ENCODE measurements at regions not wholly inside any gene's neighbourhood (a gene's known extent, or its start where the extent isn't known, plus 50 kb on each side); places are given as distances from the start of the nearest gene placed in this dataset.
"Not testable (repeated sequence)": the region's sequence is repeated elsewhere in the genome, so short reads cannot be mapped to it uniquely, and the experiment has no call there.

DNA sequence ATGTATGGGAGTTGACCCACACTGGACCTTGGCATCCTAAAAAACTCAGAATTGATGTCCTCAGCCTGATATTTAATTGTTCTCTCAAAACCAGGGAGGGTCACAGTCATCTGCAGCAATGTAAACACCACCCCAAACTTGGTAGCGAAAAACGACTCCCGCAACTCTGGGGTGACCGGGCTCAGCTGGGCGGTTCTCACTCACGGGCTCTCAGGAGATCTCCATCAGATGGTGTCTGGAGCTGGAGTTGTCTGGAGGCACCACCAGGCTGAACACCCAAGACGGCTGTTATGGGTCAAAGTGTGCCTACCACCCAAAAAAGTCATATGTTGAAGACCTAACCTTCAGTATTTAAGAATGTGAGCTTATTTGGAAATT lies 50.9 kb upstream of the NXT1 start:
- FAIRE-seq: no peak

DNA sequence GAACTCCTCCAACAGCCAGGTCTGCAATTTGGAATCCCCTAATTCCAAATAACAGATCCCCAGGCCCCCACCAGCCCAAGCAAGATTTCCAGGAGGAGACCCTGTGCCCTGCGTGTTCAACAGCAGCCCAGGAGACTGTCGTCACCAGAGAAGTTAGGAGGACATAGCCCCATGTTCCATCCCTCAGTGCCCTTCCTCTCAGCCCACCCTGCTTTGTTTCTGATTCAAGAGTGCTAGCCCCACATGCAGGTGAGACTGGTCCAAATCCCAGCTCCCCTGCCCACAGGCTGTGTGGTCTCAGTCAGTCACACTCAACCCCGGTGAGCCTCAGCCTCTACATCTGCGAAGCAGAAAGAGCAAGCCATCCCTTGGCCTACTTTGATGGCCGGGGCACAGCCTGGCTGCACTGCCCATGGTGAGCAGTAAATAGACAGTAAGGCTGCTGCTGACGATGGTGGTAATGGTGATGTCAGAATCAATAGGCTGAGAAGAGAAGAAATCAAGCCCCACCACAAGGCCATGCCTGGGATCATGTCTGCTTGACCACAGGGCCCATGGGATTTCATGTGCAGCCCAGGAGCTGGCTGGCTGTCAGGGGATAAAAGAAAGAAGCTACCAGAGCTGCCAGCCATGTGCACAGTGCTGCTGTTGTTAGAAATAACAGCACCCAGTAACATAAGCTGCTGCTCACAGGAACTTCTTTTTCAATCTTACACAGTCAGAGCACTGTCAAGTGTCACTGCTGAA lies 51.5 kb upstream of the NXT1 start:
- FAIRE-seq: no peak

DNA sequence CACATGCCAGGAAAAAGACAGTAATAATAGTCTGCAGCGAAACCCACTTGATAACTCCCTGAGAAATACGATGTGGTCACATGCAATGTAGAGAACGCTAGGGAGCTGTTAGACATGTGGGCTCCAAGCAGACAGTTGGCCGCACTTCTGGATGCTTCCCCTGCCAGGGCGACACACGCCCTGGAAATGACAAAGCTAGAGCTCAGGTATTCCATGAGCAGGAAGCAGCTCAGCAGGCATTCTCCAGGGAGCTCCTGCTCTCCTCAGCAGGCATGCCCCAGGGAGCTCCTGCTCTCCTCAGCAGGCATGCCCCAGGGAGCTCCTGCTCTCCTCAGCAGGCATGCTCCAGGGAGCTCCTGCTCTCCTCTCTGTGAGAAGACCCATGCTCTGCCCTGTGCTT lies 52.4 kb upstream of the NXT1 start:
- no peak for FAIRE-seq

DNA sequence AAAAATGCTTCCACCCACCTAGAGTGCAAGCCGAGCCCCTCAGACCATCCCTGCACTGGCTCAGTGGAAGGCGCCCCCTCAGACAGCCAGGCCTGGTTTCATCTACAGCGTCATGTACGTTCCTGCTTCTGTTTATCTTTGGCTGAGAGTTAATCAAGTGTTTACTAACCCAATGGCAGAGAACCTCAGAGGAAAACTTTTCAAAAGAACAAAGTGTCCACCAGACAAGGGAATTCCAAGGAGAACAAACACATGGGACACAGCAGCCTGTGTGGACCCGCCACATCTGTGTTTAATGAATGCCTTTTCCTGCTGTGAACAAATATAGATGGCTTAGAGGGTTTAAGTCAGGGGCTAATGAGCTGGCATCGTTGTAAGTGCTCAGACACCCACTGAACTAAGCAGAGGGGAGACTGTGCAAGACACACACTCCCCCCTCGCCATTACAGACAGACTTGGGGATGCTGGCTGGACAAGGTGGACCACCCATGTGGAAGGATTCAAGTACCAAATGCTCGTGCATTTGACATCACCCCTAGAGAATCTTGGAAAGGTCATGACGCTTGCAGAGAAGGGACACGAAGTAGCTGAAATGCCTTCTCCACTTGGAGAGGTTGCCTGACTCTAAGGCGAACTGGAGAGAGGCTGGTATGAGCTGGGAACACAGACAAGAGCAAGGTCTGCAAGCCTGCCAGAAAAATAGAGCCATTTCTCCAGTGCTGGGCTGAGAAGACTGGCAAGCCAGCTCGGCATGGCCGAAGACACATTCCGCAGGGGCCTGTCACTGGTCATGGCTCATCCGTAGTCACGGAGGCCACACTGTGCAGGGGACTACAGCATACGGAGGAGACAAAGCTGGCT lies 53.5 kb upstream of the NXT1 start:
- FAIRE-seq: no peak

DNA sequence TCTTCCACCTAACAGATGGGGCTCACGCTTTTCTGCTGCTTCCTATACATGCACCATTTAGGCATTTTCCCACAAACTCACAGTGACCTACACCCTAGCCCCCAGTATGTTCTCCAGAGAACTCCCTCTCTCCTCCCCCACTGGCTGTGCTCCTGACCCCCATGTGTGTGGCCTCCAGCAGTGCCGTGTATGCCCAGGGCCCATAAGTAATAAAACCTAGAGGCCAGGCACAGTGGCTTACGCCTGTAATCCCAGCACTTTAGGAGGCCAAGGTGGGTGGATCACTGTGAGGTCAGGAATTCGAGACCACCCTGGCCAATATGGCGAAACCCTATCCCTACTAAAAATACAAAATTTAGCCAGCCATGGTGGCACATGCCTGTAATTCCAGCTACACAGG lies 54.7 kb upstream of the NXT1 start:
- FAIRE-seq: no peak

DNA sequence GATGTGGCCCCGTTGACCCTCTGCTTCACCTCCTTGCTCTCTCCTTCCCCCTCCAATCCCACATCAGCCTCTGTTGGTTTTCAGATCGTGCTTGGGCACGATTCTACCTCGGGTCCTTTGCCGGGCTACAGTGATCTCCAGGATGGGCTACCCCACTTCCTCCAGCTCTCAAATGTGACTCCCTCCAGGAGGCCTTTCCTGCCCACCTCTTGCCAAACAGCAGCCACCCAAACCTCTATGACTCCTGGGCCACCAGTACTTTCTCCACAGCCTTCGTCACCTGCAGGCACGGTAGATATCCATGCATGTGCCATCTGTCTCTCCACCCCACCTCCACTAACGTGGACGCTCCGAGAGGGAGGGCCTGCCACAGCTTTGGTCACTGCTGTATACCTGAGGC lies 55.9 kb upstream of the NXT1 start:
- no peak for FAIRE-seq

DNA sequence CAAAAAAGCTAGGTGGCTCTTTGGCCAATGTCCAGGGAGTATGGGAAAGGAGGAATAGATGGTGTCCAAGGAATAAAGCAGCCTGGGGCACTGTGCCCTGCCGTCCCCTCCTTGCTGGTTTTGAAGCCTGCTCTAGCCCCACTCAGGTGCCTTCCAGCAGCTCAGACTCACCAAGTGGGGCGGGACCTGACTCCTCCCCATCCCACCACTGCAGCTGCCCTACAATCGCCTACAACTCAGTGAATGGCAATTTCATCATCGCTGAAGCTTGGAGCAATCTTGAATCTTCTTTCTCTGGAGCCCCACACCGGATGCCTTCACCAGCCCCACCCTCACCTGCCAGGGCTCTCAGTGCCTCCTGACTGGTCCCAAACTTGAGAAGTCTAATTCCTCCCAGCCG lies 56.4 kb upstream of the NXT1 start:
- FAIRE-seq: no peak

DNA sequence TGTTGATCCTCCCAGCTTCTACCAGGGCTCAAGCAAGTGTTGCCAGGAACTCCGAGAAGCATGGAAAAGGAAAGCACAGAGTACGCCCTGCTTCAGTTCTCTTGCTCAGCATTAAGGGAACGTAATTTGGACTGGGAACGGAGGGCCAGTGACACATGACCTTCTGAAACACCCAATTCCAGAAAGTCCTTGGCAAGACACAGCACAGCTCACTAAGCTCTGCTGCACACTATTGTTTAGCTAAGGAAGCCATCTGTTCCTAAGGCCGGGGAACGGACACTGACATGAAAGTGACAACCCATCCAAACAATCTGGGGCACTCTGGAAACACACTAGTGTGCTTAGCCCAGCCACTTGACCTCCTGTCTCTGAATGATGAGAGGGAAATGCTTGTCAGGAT lies 56.9 kb upstream of the NXT1 start:
- FAIRE-seq: no peak

DNA sequence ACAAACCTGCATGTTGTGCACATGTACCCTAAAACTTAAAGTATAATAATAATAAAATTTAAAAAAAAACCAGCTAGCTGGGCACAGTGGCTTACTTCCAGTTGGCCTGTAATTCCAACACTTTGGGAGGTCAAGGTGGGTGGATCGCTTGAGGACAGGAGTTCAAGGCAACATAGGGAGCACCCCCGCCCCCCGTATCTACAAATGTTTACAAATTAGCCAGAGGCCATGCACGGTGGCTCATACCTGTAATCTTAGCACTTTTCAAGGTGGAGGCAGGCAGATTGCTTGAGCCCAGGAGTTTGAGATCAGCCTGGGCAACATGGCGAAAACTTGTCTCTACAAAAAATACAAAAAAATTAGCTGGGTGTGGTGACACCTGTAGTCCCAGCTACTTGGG lies 58.3 kb upstream of the NXT1 start:
- FAIRE-seq: not testable (repeated sequence)

DNA sequence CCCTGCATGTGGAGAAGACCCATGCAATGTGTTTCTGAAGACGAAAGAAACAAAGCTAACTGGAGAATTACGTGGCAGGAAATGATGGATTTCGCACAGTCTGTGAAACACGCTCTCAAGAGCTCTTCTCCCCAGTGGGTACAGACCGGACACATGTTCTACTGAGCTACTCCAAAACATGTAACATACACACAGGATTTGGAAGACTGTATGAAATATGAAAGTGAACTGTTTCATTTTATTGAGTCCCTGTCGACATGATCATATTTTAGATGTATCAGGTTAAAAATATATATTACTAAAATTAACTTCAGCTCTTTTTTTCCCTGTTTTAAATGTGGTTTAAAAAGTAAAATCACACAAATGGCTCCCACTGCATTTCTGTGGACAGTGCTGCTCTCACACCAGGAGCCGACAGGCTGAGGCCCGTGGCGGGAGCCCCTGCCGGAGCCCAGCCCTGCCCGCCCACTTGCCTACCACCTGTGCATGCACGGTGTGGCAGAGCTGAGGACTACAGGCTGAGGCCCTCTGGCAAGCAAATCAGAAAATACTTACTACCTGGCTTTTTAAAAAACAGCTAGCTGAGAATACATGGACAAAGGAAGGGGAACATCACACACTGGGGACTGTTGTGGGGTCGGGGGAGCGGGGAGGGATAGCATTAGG lies 58.9 kb upstream of the NXT1 start:
- FAIRE-seq: no peak

DNA sequence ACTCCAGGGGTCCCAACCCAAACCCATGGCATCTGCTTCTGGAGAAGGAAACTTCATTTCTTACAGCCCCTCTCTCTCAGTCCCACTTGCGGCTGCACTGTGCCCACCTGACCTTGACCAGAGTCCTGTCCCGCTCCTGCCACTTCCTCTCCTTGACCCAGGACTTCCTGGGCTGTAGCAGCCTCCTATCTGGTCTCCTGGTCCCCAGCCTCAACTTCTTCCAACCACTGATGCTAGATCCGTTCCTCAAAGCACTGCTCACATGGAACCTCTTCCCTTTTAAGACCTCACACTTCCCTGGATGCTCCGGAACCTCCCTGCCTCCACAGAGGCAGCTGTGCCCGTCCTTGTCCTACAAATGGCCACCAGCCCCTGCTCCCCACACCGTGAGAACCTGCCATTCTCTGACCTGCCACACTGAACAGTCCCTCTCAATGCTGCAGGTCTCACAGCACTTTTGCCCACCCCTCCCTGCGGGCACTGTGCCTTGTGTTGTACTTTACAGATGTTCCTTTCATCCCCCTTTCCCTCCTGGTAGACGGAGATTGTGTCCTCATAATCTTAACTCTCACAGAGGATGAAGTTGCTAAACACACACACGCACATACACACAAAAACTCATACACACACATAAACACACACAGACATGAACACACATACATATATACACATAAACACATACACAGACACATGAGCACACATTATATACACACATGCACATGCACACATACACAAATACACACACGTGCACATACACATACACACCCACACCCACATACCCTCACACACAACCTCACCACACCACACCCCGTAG lies 59.6 kb upstream of the NXT1 start:
- no peak for FAIRE-seq

DNA sequence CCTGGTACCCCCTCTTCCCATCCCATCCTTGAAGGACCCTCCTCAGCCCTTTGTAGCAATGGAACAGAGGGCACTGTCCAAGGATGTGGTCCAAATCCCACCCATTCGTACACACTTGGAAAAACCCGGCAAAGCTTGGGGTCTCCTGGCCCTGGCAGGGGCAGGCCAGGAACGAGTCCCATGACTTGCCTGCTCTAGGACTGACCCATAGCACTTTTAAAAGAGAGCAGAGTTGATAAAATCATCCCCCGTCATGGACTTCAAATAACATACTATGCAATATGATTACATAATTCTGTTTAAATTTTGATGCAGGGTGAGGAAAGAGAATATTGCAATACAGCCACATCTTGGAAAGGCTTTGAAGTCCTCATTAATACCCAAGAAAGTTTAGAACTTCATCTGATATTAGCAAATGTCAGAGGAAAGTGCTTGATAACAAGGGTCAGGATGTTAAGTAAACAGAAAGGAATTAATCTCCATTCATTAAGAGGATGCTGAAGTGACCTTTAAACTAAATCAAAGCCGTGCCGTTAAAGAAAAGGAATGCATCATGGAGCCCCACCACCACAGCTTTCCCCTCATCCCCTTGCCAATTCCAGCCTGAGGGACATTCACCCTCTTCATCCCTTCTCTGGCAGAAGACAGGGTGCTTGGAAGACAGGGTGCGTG lies 60.7 kb upstream of the NXT1 start:
- no peak for FAIRE-seq

DNA sequence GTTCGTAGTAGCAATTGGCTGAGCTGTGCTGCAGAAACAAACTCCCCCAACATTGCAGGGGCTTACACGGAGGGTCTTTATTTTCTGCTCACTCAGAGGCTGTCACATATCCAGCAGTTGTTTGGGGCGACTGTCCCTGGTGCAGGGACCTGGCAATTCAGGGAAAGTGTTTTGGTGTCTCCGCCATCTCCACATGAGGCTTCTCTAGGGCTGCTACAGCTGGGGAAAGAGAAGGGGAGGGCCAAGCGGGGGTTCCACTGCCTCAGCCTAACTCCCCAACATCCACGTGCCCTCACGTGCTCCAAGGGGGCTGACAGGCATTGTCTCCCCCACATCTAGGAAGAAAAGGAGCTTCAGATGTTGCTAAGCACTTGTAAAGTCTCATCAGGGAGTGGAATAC lies 61.3 kb upstream of the NXT1 start:
- no peak for FAIRE-seq

DNA sequence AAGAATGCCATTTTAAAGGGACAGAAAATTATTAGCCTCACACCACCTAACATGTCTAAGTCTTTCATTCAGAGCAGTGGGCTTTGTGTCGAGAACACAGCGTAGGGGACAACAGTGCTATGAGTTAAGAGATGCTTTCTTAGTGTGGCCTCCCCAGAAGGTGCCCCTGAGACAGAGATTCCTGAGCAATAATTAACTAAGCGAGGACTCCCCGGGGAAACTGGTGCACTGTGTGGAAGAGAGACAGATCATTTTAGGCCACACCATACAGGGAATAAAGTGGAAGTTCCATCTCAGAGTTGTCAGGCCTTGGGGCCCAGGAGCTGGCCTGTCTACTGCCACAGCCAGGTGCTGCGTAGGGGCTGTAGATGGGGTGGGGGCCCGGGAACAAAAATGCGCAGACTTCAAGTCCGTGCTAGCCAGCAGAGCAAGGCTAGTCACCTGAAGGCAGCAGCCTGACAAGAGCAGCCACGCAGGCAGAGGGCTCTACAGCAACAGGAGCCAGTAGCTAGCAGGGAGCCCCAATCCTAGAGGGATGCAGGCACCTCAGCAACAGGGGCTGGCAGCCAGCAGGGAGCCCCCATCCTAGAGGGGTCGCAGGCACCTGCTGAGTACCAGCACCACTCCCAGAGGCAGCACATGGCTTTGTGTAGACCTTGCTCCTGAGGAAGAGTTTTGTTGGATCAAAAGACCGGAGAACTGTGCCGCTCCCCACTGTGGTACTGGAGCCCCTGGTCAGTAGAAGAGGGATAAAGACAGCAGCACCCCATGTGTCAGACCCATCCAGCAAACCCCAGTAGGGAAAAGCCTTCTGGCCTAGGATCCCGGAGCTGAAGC lies 63.0 kb upstream of the NXT1 start:
- FAIRE-seq: no peak

DNA sequence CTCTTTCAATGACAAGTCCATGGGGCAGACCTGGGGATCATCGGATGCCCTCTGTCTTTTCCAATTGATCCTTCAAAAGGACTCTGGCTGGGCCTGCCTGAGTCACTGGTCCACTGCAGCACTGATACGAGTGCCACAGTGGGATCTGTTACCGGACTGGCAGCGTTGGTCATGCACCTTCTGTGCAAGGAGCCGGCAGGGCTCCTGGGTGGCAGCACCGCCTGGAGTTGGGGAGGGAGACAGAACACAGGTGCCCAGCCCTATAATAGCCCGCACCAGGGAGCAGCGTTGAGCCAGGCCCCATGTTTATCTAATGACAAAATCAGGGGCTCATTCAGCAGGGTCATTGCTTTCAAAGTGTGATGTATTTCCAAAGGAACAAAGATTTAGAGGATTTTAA lies 64.2 kb upstream of the NXT1 start:
- FAIRE-seq: no peak

DNA sequence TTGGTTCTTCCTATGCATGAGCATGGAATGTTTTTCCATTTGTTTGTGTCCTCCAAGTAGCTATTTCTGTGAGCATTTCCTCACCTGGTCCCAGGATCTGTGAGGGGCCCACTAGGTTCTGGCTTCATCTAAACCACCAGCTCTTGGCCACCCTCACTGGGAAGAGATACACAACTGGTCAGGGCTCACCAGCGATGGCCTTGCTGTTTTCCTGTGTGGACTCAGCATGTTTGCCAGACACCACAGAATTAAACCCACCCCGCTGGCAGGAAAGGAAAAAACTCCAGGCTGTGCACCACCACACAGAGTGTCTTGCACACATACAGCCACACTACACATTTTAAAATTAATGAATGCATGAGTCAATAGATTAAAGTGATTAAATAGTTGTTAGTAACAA lies 65.1 kb upstream of the NXT1 start:
- FAIRE-seq: no peak

DNA sequence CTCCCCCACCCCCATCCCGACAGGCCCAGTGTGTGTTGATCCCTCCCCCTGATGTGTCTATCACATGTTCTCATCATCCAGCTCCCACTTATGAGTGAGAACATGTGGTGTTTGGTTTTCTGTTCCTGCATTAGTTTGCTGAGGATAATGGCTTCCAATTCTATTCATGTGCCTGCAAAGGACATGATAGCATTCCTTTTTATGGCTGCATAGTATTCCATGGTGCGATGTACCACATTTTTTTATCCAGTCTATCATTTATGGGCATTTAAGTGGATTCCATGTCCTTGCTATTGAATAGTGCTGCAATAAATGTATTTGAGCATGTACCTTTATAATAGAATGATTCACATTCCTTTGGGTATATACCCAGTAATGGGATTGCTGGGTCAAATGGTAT lies 66.6 kb upstream of the NXT1 start:
- no peak for FAIRE-seq

DNA sequence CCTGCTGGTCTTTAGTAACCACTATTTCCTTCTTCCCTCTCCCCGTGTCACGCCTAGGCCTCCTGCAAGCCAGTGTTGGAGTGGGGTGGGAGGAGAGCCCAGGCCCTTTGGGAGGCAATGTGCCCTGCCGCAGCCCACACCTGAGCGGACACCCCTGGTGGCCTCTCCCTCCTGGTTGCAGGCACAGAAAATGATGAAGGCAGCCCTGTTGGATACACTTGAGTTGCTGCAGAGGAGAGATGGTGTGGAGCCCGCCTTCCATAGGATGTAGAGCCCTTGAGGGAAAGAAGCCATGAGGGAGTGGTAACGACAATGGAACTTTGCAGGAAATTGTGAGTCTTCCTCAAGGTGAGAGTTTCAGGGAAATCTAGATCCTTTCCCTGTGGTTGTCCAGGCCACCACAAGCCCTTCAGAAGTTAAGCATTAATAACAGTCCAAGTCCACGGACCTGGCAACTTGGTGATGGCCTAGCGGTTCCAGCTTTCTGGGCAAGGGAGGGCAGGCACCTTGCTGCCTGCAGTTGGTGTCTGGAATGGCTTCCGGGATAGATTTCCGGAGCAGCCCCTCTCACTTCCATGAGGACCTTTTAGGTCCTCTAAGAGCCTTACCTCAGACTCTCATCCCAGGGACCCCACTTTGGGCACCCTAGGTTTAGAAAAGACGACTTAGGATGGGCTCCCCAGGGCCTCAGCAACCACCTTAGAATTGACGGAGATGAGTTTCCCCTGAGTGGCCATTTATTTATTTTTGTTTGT lies 67.3 kb upstream of the NXT1 start:
- FAIRE-seq: no peak

DNA sequence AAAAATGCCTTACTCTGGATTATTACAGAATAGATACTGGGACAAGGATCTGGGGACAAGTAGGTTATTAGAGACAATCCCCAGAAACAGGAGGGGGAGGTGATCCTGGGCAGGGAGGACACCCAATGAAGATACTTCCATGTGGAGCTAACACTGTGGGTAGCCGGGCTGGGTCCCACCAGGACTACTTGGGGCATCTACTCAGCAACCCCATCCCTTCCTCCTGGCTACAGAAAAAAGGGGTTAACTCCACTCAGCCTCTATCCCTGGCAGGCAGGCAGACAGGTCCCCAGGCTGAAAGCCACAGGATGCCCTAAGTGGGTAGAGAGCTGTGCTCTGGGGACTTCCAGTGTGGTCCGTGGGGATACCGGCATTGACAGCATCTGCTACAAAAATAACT lies 68.0 kb upstream of the NXT1 start:
- FAIRE-seq: no peak

DNA sequence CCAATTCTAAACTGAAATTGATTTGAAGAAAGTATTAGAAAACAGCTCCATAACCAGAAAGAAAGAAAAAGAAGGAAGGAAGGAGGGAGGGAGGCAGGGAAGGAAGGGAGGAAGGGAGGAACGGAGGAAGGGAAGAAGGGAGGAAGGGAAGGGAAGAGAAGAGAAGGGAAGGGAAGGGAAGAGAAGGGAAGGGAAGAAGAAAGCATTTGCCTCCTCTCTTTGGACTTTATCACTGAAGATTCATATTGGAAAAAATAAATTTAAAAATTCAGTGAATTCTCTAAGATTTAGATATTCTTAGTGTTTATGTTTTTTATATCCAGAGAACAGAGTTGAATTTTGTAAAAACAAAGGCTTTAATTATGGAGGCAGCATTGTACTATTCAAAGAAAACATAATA lies 68.5 kb upstream of the NXT1 start:
- no peak for FAIRE-seq

DNA sequence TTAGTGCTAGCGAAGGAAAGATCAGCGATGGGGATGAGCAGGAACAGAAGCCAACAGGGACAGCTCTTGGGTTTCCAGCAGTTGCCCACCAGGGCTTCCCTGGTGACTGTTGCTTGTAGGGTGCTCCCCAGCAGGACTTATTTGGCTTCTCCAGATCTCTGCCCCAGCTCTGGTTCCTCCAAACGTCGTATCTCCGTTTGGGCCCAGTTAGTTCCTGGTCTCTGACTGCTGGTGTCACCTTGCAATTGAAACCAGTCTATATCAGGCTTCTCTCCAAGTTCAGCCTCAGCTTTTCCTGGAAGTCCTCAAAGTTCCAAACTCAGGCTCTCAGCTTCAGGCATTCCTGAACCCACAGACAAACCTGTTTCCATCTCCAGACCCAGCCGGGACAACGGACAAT lies 70.8 kb upstream of the NXT1 start:
- no peak for FAIRE-seq

All from G401.6 (cell line).